BJ (cell line): ENCODE measurements at regions not wholly inside any gene's neighbourhood (a gene's known extent, or its start where the extent isn't known, plus 50 kb on each side); places are given as distances from the start of the nearest gene placed in this dataset.
"Not testable (repeated sequence)": the region's sequence is repeated elsewhere in the genome, so short reads cannot be mapped to it uniquely, and the experiment has no call there.

Experiments
- CTCF ChIA-PET: fragments of 350-600 bp; formaldehyde crosslinking; extraction: SDS; loops from one replicate; lab custom pipeline; 2021; ENCODE audit warnings: antibody characterized with exemption, inconsistent platforms; lab: Yijun Ruan, JAX
- POLR2A ChIA-PET: fragments of 300-600 bp; sonication (Branson Sonifier 250); formaldehyde crosslinking; extraction: SDS; loops from one replicate; lab custom pipeline; 2021; ENCODE audit warnings: antibody characterized with exemption; lab: Charles Lee
- DNase-seq: peaks from one replicate; pipeline ENCODE4 v3.0.0-alpha.2; 2011; ENCODE audit warnings: low read depth
- H3K27me3 ChIP-seq: 2 replicates; pipeline ENCODE4 v1.6.0; 2011; ENCODE audit warnings: low read length; ENCODE audit not compliant: control insufficient read depth, insufficient read depth
- H3K36me3 ChIP-seq: 2 replicates; pipeline ENCODE4 v1.5.1; 2011; ENCODE audit warnings: low read length; ENCODE audit not compliant: control insufficient read depth, insufficient read depth
- H3K4me3 ChIP-seq: 2 replicates; pipeline ENCODE4 v1.5.1; 2011; ENCODE audit warnings: low read depth, mild to moderate bottlenecking, control low read depth, low read length
- TF ChIP-seq, protein P1 (sequence below): IDR thresholded peaks from 2 replicates; pipeline ENCODE4 v1.5.1; 2011; ENCODE audit warnings: low read depth, mild to moderate bottlenecking, control low read depth, inconsistent platforms, low read length, moderate library complexity; ENCODE audit not compliant: insufficient read depth

DNA sequence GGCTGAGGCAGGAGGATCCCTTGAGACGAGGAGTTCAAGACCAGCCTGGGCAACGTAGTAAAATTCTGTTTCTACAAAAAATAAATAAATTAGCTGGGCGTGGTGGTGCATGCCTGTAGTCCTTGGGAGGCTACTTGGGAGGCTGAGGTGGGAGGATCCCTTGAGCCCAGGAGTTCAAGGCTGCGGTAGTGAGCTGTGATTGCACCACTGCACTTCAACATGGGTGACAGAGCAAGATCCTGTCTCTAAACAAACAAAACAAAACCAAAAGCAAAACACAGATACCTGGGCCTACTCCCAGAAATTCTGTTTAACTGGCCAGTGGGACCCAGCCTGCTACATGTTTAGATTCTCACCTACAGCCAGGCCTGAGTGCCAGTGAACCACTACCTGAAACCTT is 74.6 kb upstream of the MEDAG start:
- ChIA-PET POLR2A (no interaction called here), CTCF (interaction anchor here (1.1 kb wide), 1 partner anchor 25 kb away, joined by 3 read pairs; no protein-coding TSS in a partner anchor)
- Histone ChIP-seq H3K36me3 (no peaks in the 10 kb centered on the region), H3K27me3 (no peaks in the 10 kb centered on the region), H3K4me3 (no peak overlapping the region)
- no peak for DNase-seq
- TF ChIP-seq, protein P1, sequence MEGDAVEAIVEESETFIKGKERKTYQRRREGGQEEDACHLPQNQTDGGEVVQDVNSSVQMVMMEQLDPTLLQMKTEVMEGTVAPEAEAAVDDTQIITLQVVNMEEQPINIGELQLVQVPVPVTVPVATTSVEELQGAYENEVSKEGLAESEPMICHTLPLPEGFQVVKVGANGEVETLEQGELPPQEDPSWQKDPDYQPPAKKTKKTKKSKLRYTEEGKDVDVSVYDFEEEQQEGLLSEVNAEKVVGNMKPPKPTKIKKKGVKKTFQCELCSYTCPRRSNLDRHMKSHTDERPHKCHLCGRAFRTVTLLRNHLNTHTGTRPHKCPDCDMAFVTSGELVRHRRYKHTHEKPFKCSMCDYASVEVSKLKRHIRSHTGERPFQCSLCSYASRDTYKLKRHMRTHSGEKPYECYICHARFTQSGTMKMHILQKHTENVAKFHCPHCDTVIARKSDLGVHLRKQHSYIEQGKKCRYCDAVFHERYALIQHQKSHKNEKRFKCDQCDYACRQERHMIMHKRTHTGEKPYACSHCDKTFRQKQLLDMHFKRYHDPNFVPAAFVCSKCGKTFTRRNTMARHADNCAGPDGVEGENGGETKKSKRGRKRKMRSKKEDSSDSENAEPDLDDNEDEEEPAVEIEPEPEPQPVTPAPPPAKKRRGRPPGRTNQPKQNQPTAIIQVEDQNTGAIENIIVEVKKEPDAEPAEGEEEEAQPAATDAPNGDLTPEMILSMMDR: no peak

DNA sequence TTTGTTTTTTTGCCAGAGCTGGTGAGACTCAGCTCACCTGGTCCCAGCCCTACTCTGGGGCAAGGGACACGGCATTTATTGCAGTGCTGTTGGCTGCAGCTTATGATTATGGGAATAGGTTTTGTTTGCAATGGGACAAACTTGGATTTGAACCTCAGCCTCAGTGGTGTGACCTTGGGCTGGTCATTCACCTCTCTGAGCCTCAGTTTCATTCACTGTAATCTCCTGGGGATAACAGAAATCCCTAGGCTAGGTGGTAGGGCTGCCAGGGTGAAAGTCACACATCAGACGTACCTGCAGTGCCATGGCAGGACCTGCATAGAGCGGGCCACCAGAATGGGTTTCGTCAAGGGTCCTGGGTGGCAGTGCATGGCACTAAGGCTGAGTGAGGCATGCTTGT is 73.7 kb upstream of the MEDAG start:
- H3K27me3 ChIP-seq: no peaks in the 10 kb centered on the region
- ChIA-PET POLR2A (no interaction called here), CTCF (no interaction called here)
- TF ChIP-seq, protein P1: no peak
- H3K4me3 ChIP-seq: no peak overlapping the region
- DNase-seq: no peak
- H3K36me3 ChIP-seq: no peaks in the 10 kb centered on the region

DNA sequence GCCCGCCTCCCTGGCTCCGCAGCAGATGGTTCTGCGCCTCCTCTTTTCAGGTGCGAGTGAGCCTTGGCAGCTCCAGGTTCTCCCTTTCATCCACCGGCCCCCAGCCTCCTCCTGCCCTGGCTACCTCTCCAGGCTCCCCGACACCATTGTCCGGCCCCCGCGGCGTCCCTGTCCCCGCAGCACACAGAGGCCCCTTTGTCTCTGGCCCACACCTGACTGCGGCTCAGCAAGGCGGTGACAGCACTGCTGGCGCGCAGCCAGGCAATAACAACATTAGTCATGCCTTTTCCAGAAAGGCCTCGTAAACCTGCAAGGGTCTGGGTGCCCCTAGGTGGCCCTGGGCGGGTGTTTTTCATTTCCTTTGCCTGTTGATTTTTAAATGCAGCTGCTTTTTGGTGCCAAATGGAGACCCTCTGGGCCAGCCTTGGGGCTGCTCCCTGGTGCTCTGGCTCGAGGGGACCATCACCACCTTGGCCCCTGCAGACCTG is 73.2 kb upstream of the MEDAG start:
- H3K36me3 ChIP-seq: no peaks in the 10 kb centered on the region
- TF ChIP-seq, protein P1: no peak
- CTCF ChIA-PET: interaction anchor here (0.7 kb wide), 1 partner anchor 21 kb away, joined by 3 read pairs; no protein-coding TSS in a partner anchor
- POLR2A ChIA-PET: no interaction called here
- H3K27me3 ChIP-seq: no peaks in the 10 kb centered on the region
- DNase-seq: no peak
- no peak overlapping the region for H3K4me3 ChIP-seq

DNA sequence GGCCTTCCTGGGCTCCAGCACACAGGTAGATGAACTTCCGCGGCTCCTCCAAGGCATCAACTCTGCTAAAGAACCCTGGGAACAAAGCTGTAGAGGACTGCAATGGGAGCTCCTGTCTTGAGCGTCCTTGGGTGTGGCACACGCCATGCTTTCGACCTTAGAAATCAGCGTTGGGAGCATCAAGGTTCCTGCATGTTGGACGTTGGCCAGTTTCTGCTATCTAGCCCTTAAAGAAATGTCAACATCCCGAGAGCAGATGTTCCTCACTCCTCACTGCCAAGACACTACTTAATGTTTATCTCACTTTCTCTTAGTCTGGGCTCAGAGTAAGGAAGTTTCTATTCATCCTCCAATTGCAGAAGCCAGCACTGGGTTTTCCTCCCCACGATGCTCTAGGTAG is 70.6 kb upstream of the MEDAG start:
- ChIA-PET POLR2A (no interaction called here), CTCF (interaction anchor here (0.6 to 2.2 kb wide), 2 partner anchors 30 to 735 kb away, joined by 3 to 5 read pairs; no protein-coding TSS in a partner anchor)
- H3K4me3 ChIP-seq: no peak overlapping the region
- DNase-seq: no peak
- no peaks in the 10 kb centered on the region for H3K36me3 ChIP-seq
- TF ChIP-seq, protein P1: no peak
- H3K27me3 ChIP-seq: no peaks in the 10 kb centered on the region

DNA sequence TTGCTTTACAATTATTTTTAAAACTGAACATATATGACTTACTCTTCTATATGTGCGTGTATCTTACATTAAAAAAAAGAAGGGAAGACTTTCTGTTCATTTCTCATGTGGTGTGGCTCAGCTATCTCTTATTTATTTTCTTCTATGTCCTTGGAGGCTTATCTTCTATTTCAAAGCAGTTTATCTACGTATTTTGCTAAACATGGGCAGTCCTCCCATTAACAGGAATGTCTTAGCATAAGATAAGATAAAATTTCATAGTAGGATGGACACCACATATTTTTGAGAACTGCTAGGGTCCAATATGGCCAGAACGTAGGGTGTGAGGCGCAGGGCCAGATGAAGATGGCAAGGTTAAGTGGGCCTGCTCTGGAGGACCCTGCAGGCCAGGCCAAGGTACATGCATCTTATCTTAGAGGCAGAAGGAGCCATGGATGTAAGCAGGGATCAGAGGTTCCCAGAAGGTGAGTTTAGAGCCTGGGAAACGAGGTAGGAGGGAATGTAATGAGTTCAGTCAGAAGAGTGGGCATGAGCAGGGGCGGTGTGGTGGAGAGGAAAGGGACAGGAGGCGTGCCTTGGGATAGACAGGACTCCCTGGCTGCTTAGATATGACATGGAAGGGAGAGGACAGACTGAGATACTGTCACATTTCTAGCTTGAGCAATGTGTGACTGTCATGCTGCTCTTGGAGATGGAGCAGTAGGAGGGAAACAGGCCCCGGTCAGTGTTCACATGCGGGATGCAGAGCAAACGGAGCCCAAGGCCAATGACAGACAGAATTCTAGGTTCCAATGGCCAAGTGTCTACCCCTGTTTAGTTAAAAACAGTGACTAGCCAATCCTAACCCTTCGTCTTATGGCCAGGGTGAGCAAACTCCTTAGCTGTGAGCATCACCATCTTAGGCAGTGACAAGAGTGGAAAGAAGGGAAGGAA is 68.6 kb upstream of the MEDAG start:
- Histone ChIP-seq H3K4me3 (no peak overlapping the region), H3K27me3 (no peaks in the 10 kb centered on the region), H3K36me3 (no peaks in the 10 kb centered on the region)
- ChIA-PET POLR2A (no interaction called here), CTCF (interaction anchor here (0.9 kb wide), 1 partner anchor 174 kb away, joined by 3 read pairs; no protein-coding TSS in a partner anchor)
- no peak for DNase-seq
- TF ChIP-seq, protein P1: no peak

DNA sequence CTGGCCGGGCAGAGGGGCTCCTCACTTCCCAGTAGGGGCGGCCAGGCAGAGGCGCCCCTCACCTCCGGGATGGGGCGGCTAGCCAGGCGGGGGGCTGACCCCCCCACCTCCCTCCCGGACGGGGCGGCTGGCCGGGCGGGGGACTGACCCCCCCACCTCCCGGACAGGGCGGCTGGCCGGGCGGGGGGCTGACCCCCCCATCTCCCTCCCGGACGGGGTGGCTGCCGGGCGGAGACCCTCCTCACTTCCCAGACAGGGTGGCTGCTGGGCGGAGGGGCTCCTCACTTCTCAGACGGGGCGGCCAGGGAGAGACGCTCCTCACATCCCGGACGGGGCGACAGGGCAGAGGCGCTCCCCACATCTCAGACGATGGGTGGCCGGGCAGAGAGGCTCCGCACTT is 66.4 kb upstream of the MEDAG start:
- H3K27me3 ChIP-seq, CTCF ChIA-PET, H3K36me3 ChIP-seq, POLR2A ChIA-PET, H3K4me3 ChIP-seq, DNase-seq: not testable (repeated sequence)
